CD14-positive monocyte (primary cell): ENCODE measurements at regions not wholly inside any gene's neighbourhood (a gene's known extent, or its start where the extent isn't known, plus 50 kb on each side); places are given as distances from the start of the nearest gene placed in this dataset.

ENCODE experiments used
- DNase-seq, 3 donors: peaks; one replicate each; pipeline ENCODE4 v3.0.0-alpha.2; 2011 to 2022
- H2AFZ ChIP-seq: 2 replicates; pipeline ENCODE4 v1.6.0; 2012; ENCODE audit warnings: mild to moderate bottlenecking, low read depth, low read length, inconsistent platforms; ENCODE audit not compliant: insufficient read depth, poor library complexity, severe bottlenecking
- H3K27ac ChIP-seq, 2 donors: 1 replicate in 1 of 2; 2 replicates in 1 of 2; pipeline ENCODE4 v1.5.1; 2012 to 2013; ENCODE audit warnings: low read length in 2 of 2, control low read depth in 1 of 2, inconsistent platforms in 1 of 2, low read depth in 1 of 2, mild to moderate bottlenecking in 1 of 2
- H3K27me3 ChIP-seq, 2 donors: one replicate each; pipeline versions ENCODE4 v1.6.0 to v1.6.1; 2011 to 2013; ENCODE audit warnings: low read length in 2 of 2; ENCODE audit not compliant: control insufficient read depth in 2 of 2, insufficient read depth in 2 of 2
- H3K36me3 ChIP-seq, 2 donors: replicated peaks in 1 of 2; 1 replicate in 1 of 2; 2 replicates in 1 of 2; pipeline versions ENCODE4 v1.5.1 to v1.6.1; 2012 to 2013; ENCODE audit warnings: low read length in 2 of 2, control low read depth in 1 of 2, inconsistent platforms in 1 of 2, mild to moderate bottlenecking in 1 of 2; ENCODE audit not compliant: insufficient read depth in 2 of 2, control insufficient read depth in 1 of 2
- H3K4me1 ChIP-seq, 2 donors: 1 replicate in 1 of 2; 2 replicates in 1 of 2; pipeline versions ENCODE4 v1.5.1 to v1.6.1; 2012 to 2013; ENCODE audit warnings: low read length in 2 of 2, control low read depth in 1 of 2, inconsistent platforms in 1 of 2, mild to moderate bottlenecking in 1 of 2, moderate library complexity in 1 of 2; ENCODE audit not compliant: insufficient read depth in 2 of 2, control insufficient read depth in 1 of 2
- H3K4me2 ChIP-seq: replicated peaks from 2 replicates; pipeline ENCODE3; 2012; ENCODE audit warnings: low read length, moderate library complexity, mild to moderate bottlenecking; ENCODE audit not compliant: poor library complexity, severe bottlenecking; ENCODE audit errors: extremely low read depth
- H3K4me3 ChIP-seq, 3 experiments: fragments of 200-600 bp in 1 of 3; sonication (generic) in 1 of 3; replicated peaks in 1 of 3; 1 replicate in 2 of 3; 2 replicates in 1 of 3; pipeline ENCODE4 v1.5.1; 2011 to 2013; ENCODE audit warnings: low read length in 3 of 3, mild to moderate bottlenecking in 3 of 3, control low read depth in 2 of 3, low read depth in 2 of 3, inconsistent platforms in 1 of 3, moderate library complexity in 1 of 3
- H3K79me2 ChIP-seq: 2 replicates; pipeline ENCODE4 v1.6.0; 2012; ENCODE audit warnings: mild to moderate bottlenecking, control low read depth, inconsistent platforms, low read length, moderate library complexity; ENCODE audit not compliant: insufficient read depth
- H3K9ac ChIP-seq: 2 replicates; pipeline ENCODE4 v1.6.0; 2017; ENCODE audit warnings: low read length, mild to moderate bottlenecking; ENCODE audit not compliant: insufficient read depth, poor library complexity, severe bottlenecking
- H3K9me3 ChIP-seq, 2 donors: replicated peaks in 1 of 2; 1 replicate in 1 of 2; 2 replicates in 1 of 2; pipeline versions ENCODE4 v1.5.1 to v1.6.1; 2012 to 2013; ENCODE audit warnings: low read length in 2 of 2, control low read depth in 1 of 2; ENCODE audit not compliant: control insufficient read depth in 1 of 2, insufficient read depth in 1 of 2
- H4K20me1 ChIP-seq: 2 replicates; pipeline ENCODE4 v1.6.0; 2012; ENCODE audit warnings: mild to moderate bottlenecking, low read length, control low read depth, moderate library complexity; ENCODE audit not compliant: insufficient read depth
- H3K27ac Mint-ChIP-seq, 7 donors: one replicate each; pipeline ENCODE4 v1.8.0; 2020; ENCODE audit warnings: mild to moderate bottlenecking in 7 of 7, mixed read lengths in 7 of 7, moderate library complexity in 6 of 7, inconsistent platforms in 2 of 7
- H3K27me3 Mint-ChIP-seq, 3 donors: one replicate each; pipeline ENCODE4 v1.8.0; 2021 to 2022; ENCODE audit warnings: low read depth in 3 of 3, mild to moderate bottlenecking in 3 of 3, mixed read lengths in 3 of 3, moderate library complexity in 3 of 3, inconsistent platforms in 1 of 3
- H3K36me3 Mint-ChIP-seq, 2 donors: one replicate each; pipeline ENCODE4 v1.8.0; 2020; ENCODE audit warnings: mixed read lengths in 2 of 2, inconsistent platforms in 1 of 2, mild to moderate bottlenecking in 1 of 2
- H3K4me1 Mint-ChIP-seq: one replicate; pipeline ENCODE4 v1.8.0; 2020; ENCODE audit warnings: mild to moderate bottlenecking, mixed read lengths
- H3K4me3 Mint-ChIP-seq, 2 donors: one replicate each; pipeline ENCODE4 v1.8.0; 2020; ENCODE audit warnings: mild to moderate bottlenecking in 2 of 2, mixed read lengths in 2 of 2, moderate library complexity in 1 of 2
- H3K9me3 Mint-ChIP-seq, 7 donors: one replicate each; pipeline ENCODE4 v1.8.0; 2020 to 2022; ENCODE audit warnings: mixed read lengths in 7 of 7, mild to moderate bottlenecking in 6 of 7, moderate library complexity in 6 of 7, inconsistent platforms in 2 of 7
- WGBS: methylation state at CpG from one replicate; pipeline ENCODE4 v1.1.5; 2013; ENCODE audit warnings: missing lambda C conversion rate; ENCODE audit not compliant: insufficient coverage; 5-methylcytosine and 5-hydroxymethylcytosine counted together
- intact Hi-C, 2 donors: fragments of 100-400 bp; cut with micrococcal nuclease; formaldehyde crosslinking; loops; one replicate each; pipeline versions ENCODE4 v1.15.0 to v1.15.1; 2023
- TF ChIP-seq, protein P1 (sequence below): fragments of 200-600 bp; IDR thresholded peaks from one replicate; pipeline ENCODE4 v1.8.0; 2022; ENCODE audit warnings: antibody characterized with exemption, mild to moderate bottlenecking

DNA sequence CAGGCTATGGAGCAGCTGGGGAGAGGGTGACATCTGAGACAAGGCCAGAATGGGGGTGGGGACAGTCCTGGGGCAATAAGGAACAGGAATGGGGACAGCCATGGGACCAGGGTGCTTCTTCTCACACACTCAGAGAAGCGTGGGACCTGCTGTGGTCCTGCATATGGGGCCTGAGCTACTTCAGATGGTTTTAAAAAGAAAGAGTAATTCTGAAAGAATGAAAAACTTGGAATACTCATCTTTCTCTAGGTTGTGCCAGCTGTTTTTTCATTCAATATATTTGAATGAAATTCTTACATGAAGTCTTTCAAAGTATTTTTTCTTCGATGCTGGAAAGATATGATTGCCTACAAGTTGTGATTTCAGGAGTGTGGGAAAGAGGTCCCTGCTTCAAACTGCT lies 227.5 kb upstream of the APCDD1 start:
- Histone ChIP-seq H3K27me3 (no peaks in the 10 kb centered on the region), H3K4me2 (no peak overlapping the region), H3K4me1 (peaks cover 0 to 6% of the 10 kb centered on the region in 2 donors), H3K9ac (no peak overlapping the region), H3K79me2 (no peaks in the 10 kb centered on the region), H2AFZ (no peak overlapping the region), H3K9me3 (peaks cover 34 to 35% of the 10 kb centered on the region in 2 donors), H3K4me3 (no peak overlapping the region), H3K27ac (no peak overlapping the region), H4K20me1 (no peaks in the 10 kb centered on the region), H3K36me3 (no peaks in the 10 kb centered on the region)
- DNase-seq, result no peak
- H3K4me1 Mint-ChIP-seq, result peaks cover 7% of the 10 kb centered on the region
- peaks cover 10% of the 10 kb centered on the region in 2 donors for H3K36me3 Mint-ChIP-seq
- H3K27me3 Mint-ChIP-seq, result peaks cover 0 to 3% (median 3%) of the 10 kb centered on the region in 3 donors
- H3K27ac Mint-ChIP-seq, result peak overlapping the region in 2 of 7 donors; percentile 5 to 25
- H3K4me3 Mint-ChIP-seq, result no peak overlapping the region
- TF ChIP-seq, protein P1, sequence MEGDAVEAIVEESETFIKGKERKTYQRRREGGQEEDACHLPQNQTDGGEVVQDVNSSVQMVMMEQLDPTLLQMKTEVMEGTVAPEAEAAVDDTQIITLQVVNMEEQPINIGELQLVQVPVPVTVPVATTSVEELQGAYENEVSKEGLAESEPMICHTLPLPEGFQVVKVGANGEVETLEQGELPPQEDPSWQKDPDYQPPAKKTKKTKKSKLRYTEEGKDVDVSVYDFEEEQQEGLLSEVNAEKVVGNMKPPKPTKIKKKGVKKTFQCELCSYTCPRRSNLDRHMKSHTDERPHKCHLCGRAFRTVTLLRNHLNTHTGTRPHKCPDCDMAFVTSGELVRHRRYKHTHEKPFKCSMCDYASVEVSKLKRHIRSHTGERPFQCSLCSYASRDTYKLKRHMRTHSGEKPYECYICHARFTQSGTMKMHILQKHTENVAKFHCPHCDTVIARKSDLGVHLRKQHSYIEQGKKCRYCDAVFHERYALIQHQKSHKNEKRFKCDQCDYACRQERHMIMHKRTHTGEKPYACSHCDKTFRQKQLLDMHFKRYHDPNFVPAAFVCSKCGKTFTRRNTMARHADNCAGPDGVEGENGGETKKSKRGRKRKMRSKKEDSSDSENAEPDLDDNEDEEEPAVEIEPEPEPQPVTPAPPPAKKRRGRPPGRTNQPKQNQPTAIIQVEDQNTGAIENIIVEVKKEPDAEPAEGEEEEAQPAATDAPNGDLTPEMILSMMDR, result no peak
- no CpG with 5 or more reads among the region's 2 CpGs for WGBS
- intact Hi-C loops, result no loop called here
- peaks cover 20 to 48% (median 36%) of the 10 kb centered on the region in 7 donors for H3K9me3 Mint-ChIP-seq

DNA sequence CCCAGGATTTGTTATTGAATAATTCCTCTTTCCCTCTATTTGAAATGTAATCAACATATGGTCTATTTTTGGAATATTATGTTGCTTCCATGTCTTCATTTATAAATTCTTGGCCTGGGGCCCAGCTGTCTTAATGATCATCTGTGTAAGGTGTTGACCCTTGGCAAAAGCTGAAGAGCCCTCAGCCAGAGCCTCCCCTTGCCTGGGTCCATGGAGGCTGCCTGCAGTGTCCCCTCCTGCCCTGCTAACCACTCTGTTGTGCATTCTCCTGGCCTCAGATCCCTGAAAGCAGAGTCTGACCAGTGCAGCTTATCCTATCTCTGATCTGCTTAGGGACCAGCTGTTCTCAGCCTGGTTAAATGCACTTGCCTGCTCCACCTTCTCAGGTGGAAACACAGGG lies 226.1 kb upstream of the APCDD1 start:
- no peak overlapping the region for H3K27ac Mint-ChIP-seq

More for the DNA sequence above, 226.1 kb upstream of the APCDD1 start:
- Mint-ChIP-seq H3K9me3 (peaks cover 26 to 54% (median 45%) of the 10 kb centered on the region in 7 donors), H3K4me1 (peaks cover 7% of the 10 kb centered on the region), H3K36me3 (peaks cover 11 to 13% of the 10 kb centered on the region in 2 donors), H3K27me3 (peaks cover 0 to 3% (median 3%) of the 10 kb centered on the region in 3 donors), H3K4me3 (no peak overlapping the region)
- Histone ChIP-seq H3K27me3 (no peaks in the 10 kb centered on the region), H3K79me2 (no peaks in the 10 kb centered on the region), H3K4me3 (no peak overlapping the region), H2AFZ (no peak overlapping the region), H3K4me2 (no peak overlapping the region), H3K27ac (no peak overlapping the region), H3K36me3 (no peaks in the 10 kb centered on the region), H3K9me3 (peaks cover 39 to 44% of the 10 kb centered on the region in 2 donors), H3K4me1 (peaks cover 0 to 6% of the 10 kb centered on the region in 2 donors), H4K20me1 (no peaks in the 10 kb centered on the region), H3K9ac (no peak overlapping the region)
- intact Hi-C loops, result no loop called here
- DNase-seq, result no peak
- TF ChIP-seq, protein P1, result no peak
